Bronchial epithelial cell (primary cell): ENCODE measurements at regions not wholly inside any gene's neighbourhood (a gene's known extent, or its start where the extent isn't known, plus 50 kb on each side); places are given as distances from the start of the nearest gene placed in this dataset.

Experiments used
- DNase-seq: peaks from one replicate; pipeline ENCODE4 v3.0.0-alpha.2; 2010; ENCODE audit warnings: low read depth
- FAIRE-seq: peaks from 2 replicates; lab custom pipeline; 2011; peaks lifted over from hg19 to GRCh38; lab: Jason Lieb, UNC
- H3K27me3 ChIP-seq: 2 replicates; pipeline ENCODE4 v1.5.1; 2011; ENCODE audit warnings: low read length; ENCODE audit not compliant: control insufficient read depth, insufficient read depth
- H3K36me3 ChIP-seq: 2 replicates; pipeline ENCODE4 v1.5.1; 2011; ENCODE audit warnings: low read length; ENCODE audit not compliant: control insufficient read depth, insufficient read depth
- H3K4me3 ChIP-seq: 2 replicates; pipeline ENCODE4 v1.5.1; 2011; ENCODE audit warnings: mild to moderate bottlenecking, low read depth, low read length, control low read depth
- TF ChIP-seq, protein P1 (sequence below): IDR thresholded peaks from 2 replicates; pipeline ENCODE4 v1.5.1; 2011; ENCODE audit warnings: mild to moderate bottlenecking, moderate library complexity, low read length, control low read depth, inconsistent platforms; ENCODE audit not compliant: insufficient read depth, severe bottlenecking

DNA sequence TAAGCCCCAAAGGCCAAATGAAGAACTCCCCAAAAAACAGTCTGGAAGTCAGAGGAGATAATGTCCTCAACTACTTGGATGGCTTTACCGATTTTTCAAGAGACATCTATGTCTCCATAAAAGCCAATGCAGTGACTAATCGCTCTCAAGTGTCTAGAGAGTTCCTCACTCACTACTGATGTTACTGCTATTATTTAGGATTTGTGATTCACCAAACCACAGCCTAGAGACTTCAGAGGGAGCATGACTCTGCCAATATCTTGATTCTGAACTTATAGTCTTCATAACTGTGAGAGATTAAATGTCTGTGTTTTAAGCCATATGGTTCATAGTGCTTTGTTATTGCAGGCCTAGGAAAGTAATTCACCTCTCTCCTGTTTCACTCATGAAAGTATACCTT is 160.2 kb downstream of the IPMK start:
- Histone ChIP-seq H3K36me3 (no peaks in the 10 kb centered on the region), H3K27me3 (no peaks in the 10 kb centered on the region), H3K4me3 (no peak overlapping the region)
- DNase-seq (peak; percentile 84), FAIRE-seq (peak; percentile 36)
- TF ChIP-seq, protein P1, sequence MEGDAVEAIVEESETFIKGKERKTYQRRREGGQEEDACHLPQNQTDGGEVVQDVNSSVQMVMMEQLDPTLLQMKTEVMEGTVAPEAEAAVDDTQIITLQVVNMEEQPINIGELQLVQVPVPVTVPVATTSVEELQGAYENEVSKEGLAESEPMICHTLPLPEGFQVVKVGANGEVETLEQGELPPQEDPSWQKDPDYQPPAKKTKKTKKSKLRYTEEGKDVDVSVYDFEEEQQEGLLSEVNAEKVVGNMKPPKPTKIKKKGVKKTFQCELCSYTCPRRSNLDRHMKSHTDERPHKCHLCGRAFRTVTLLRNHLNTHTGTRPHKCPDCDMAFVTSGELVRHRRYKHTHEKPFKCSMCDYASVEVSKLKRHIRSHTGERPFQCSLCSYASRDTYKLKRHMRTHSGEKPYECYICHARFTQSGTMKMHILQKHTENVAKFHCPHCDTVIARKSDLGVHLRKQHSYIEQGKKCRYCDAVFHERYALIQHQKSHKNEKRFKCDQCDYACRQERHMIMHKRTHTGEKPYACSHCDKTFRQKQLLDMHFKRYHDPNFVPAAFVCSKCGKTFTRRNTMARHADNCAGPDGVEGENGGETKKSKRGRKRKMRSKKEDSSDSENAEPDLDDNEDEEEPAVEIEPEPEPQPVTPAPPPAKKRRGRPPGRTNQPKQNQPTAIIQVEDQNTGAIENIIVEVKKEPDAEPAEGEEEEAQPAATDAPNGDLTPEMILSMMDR, result no peak

DNA sequence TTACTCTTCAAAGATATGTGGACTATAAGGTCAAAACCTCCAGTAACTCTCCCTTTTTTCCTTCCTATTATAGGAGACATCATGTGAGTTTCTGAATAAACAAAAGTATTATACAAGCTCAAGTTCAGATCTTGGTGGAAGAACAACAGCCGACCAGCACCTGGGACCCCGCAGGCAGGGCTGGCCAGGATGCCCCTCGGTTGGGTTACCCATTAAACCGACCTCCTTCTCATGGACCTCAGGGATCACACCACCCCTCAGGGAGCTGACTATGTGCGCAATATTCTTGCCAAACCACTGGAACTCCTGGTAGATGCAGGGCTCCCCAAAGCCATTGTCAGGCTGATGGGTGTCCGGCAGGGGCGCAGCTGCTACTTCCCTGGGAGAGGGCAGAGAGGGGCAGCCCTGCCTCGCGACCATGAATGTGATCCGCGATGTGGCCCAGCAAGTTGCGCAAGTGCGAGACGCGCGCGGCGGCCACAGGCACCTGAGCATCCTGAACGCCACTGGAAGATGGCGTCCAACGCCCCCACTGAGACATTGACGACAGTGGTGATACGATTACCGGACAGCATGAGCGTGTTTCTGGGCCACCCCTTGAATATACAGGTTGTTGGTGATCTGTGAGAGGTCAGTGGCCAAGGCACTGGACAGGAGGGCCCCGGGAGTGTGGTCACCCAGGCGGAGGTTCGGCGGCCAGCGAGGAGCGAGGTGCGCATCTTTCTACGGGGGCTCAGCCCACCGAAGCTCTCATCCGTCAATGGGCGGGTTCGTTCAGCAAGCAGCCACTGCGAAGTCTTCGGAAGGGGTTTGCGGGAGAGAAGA is 161.3 kb downstream of the IPMK start:
- DNase-seq (no peak), FAIRE-seq (no peak)
- Histone ChIP-seq H3K36me3 (no peaks in the 10 kb centered on the region), H3K4me3 (no peak overlapping the region), H3K27me3 (no peaks in the 10 kb centered on the region)
- TF ChIP-seq, protein P1, result no peak

DNA sequence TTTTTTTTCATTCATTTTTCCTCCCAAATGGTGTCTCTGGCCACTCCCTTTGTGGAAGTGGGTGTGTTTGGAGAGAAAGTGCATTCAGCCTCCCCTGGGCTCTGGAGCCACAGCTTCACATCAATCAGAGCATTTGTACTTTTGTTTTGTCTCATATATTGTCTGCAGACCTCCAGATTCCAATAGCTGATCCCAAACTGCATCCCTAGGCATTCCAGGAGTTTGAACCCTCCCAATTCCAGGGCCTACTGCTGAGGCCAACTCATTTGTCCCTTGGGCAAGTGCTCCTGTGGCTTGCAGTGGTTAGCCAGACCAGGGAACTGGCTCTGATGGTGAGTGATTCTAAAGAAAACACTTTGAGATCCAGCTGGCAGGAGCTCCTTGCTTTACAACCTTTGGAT is 163.3 kb downstream of the IPMK start:
- Histone ChIP-seq H3K4me3 (no peak overlapping the region), H3K27me3 (no peaks in the 10 kb centered on the region), H3K36me3 (no peaks in the 10 kb centered on the region)
- TF ChIP-seq, protein P1, result no peak
- DNase-seq, result no peak
- no peak for FAIRE-seq

DNA sequence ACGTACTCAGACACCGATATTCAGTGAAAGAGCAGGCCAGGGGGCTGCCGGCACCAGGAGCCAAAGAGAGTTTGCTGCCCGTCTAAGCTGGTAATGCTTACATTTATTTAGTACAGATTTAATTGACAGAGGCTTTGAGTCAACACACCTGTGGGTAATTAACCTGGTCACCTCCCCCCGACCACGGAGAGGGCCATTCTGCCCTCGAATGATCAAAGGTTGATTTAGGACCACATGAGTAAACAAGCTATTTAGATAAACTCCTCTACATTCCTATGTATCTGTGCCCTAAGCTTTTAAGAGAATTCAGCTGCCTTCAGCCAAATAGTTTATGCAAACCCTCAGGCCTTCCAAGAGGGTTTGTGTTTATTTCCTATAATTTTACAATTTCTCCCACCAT is 164.8 kb downstream of the IPMK start:
- no peaks in the 10 kb centered on the region for H3K27me3 ChIP-seq
- H3K36me3 ChIP-seq, result no peaks in the 10 kb centered on the region
- DNase-seq (no peak), FAIRE-seq (no peak)
- no peak overlapping the region for H3K4me3 ChIP-seq
- TF ChIP-seq, protein P1, result no peak

DNA sequence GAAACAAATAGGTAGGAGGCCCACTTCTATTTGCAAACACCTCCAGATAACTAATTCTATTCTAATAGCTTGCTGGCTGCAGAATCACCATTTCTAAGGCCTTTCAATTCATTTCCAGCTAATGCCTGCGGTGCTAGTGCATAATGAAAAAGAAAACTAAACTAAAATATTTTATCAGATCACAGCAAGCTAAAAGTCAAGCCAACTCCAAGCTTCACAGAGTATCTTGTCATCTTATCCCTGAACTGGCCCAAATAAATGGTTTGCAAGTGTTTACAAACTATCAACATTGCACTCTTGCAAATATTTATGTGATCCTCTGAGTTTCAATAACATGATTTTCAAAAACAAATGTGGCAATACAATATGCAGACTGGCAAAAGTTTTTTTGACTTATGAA is 166.0 kb downstream of the IPMK start:
- TF ChIP-seq, protein P1, result no peak
- no peak overlapping the region for H3K4me3 ChIP-seq
- no peaks in the 10 kb centered on the region for H3K36me3 ChIP-seq
- DNase-seq (no peak), FAIRE-seq (no peak)
- H3K27me3 ChIP-seq, result no peaks in the 10 kb centered on the region
